ENCODE measurements at regions not wholly inside any gene's neighbourhood (a gene's known extent, or its start where the extent isn't known, plus 50 kb on each side); places are given as distances from the start of the nearest gene placed in this dataset.
A peak's percentile ranks its signal among the peaks of the same experiment; 100 is the strongest.

- no peaks in the 10 kb centered on the region for H3K9me1 ChIP-seq (replicated peaks; ENCODE audit: control insufficient read depth, extremely low read depth, insufficient read depth, low read length)
- no peaks in the 10 kb centered on the region for H4K20me1 ChIP-seq (replicated peaks; ENCODE audit: control insufficient read depth, extremely low read depth, insufficient read depth, low read length)
- ChIA-PET CTCF (interaction anchor here (1.1 kb wide), 1 partner anchor 21 kb away, joined by 3 read pairs; no protein-coding TSS in a partner anchor), POLR2A (no interaction called here)
- no peak for DNase-seq (ENCODE audit: low read depth, low spot score)
- no peak overlapping the region for H3K9ac ChIP-seq (replicated peaks; ENCODE audit: extremely low read depth, insufficient read depth, low read length)
- no peaks in the 10 kb centered on the region for H3K9me3 ChIP-seq (replicated peaks; ENCODE audit: control insufficient read depth, insufficient read depth, low read length)
- no peak overlapping the region for H2AFZ ChIP-seq (ENCODE audit: low read depth, low read length)
- TF ChIP-seq, protein P1, sequence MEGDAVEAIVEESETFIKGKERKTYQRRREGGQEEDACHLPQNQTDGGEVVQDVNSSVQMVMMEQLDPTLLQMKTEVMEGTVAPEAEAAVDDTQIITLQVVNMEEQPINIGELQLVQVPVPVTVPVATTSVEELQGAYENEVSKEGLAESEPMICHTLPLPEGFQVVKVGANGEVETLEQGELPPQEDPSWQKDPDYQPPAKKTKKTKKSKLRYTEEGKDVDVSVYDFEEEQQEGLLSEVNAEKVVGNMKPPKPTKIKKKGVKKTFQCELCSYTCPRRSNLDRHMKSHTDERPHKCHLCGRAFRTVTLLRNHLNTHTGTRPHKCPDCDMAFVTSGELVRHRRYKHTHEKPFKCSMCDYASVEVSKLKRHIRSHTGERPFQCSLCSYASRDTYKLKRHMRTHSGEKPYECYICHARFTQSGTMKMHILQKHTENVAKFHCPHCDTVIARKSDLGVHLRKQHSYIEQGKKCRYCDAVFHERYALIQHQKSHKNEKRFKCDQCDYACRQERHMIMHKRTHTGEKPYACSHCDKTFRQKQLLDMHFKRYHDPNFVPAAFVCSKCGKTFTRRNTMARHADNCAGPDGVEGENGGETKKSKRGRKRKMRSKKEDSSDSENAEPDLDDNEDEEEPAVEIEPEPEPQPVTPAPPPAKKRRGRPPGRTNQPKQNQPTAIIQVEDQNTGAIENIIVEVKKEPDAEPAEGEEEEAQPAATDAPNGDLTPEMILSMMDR (IDR thresholded peaks at IDR 0.05; ENCODE audit: extremely low read depth in 1 of 2, insufficient read depth in 1 of 2, low read depth in 1 of 2, low read length in 2 of 2), result no peak
- TF ChIP-seq POLR2A (IDR thresholded peaks at IDR 0.05; ENCODE audit: low read depth, low read length) (no peak), GATA2 (IDR thresholded peaks at IDR 0.05; ENCODE audit: insufficient read depth, insufficient read length, low read depth, low read length) (no peak), EZH2 (IDR thresholded peaks at IDR 0.05; ENCODE audit: borderline replicate concordance, low read depth, low read length, severe bottlenecking) (no peak), MYC (IDR thresholded peaks at IDR 0.05; ENCODE audit: low read depth, low read length) (no peak), MAX (IDR thresholded peaks at IDR 0.05; ENCODE audit: insufficient read depth, insufficient read length) (no peak), FOS (IDR thresholded peaks at IDR 0.05; ENCODE audit: borderline replicate concordance, insufficient read depth, low read length) (no peak), JUN (IDR thresholded peaks at IDR 0.05; ENCODE audit: borderline replicate concordance, insufficient read depth, insufficient read length, low read depth) (no peak), POLR2AphosphoS5 (IDR thresholded peaks at IDR 0.05; ENCODE audit: insufficient read depth, low read depth, low read length) (no peak)
- H3K4me2 ChIP-seq (ENCODE audit: insufficient read depth, low read length), result no peak overlapping the region
- H3K27me3 ChIP-seq (ENCODE audit: control insufficient read depth in 2 of 2, insufficient read depth in 2 of 2, low read length in 2 of 2), result no peaks in the 10 kb centered on the region
- intact Hi-C loops (cut with micrococcal nuclease), result no loop called here
- no peaks in the 10 kb centered on the region for H3K79me2 ChIP-seq (ENCODE audit: control insufficient read depth, insufficient read depth, low read length)
- peak; percentile 21 for FAIRE-seq
- H3K4me3 ChIP-seq (replicated peaks in 1 of 3; ENCODE audit: insufficient read depth in 1 of 3, low read depth in 1 of 3, low read length in 3 of 3), result no peak overlapping the region
- H3K36me3 ChIP-seq (ENCODE audit: control insufficient read depth in 2 of 2, extremely low read depth in 1 of 2, insufficient read depth in 2 of 2, low read length in 2 of 2), result no peaks in the 10 kb centered on the region
- BruUV-seq (replicated peaks), result no TSS peak
- H3K4me1 ChIP-seq (ENCODE audit: control insufficient read depth, extremely low read depth, insufficient read depth, low read length), result no peaks in the 10 kb centered on the region
- H3K27ac ChIP-seq (ENCODE audit: insufficient read depth, low read depth, low read length), result no peak overlapping the region
- dilution Hi-C loops (cut with MboI; ENCODE audit: extremely low pct_ligation_motif_present, low sequenced_read_pairs), result no loop called here
Measured at GRCh38 chr5:67669916-67670315, 473.3 kb upstream of the CD180 start.

Measured in endothelial cell of umbilical vein (primary cell).